ENCODE measurements at regions not wholly inside any gene's neighbourhood (a gene's known extent, or its start where the extent isn't known, plus 50 kb on each side); places are given as distances from the start of the nearest gene placed in this dataset.

DNA sequence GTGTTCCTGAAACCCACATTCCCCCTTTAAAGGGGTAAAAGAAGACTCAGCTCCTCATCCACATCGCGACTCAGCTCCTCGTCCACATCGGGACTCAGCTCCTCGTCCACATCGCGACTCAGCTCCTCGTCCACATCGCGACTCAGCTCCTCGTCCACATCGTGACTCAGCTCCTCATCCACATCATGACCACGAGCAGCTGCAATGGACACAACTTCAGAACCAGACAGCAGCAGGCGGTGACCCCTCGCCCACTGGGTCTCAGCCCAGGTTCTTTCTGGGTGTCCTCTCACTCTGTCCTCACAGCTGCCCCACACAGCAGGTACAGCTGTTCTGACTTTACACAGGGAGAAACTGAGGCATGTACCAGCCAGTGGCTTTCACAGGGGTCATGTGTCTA lies 163.5 kb upstream of the SALL3 start:
- no peak overlapping the region for H2BK15ac ChIP-seq (ENCODE audit: low read length)
- no peak overlapping the region for H3K4me3 ChIP-seq (ENCODE audit: low read length in 2 of 2)
- H3K14ac ChIP-seq (ENCODE audit: low read length), result no peak overlapping the region
- H3K9me3 ChIP-seq (replicated peaks in 1 of 2; ENCODE audit: control insufficient read depth in 2 of 2, insufficient read depth in 1 of 2, low read depth in 1 of 2, low read length in 2 of 2), result peaks cover 0 to 1% of the 10 kb centered on the region in 2 donors
- no peak for DNase-seq (ENCODE audit: low spot score)
- H2AFZ ChIP-seq (ENCODE audit: low read length), result no peak overlapping the region
- no peak overlapping the region for H2AK5ac ChIP-seq (ENCODE audit: low read depth, low read length)
- H2BK120ac ChIP-seq (ENCODE audit: low read depth, low read length), result no peak overlapping the region
- H3K4me1 ChIP-seq (ENCODE audit: control insufficient read depth in 2 of 2, insufficient read depth in 1 of 2, low read depth in 1 of 2, low read length in 2 of 2), result peaks cover 0 to 9% of the 10 kb centered on the region in 2 donors
- no peak overlapping the region for H3K27ac ChIP-seq (replicated peaks; ENCODE audit: low read length)
- no peak overlapping the region for H3K9ac ChIP-seq (ENCODE audit: low read depth, low read length, poor library complexity)
- no CpG with 5 or more reads among the region's 15 CpGs for WGBS, 2 donors (ENCODE audit: extremely low coverage in 2 of 2, insufficient read length in 2 of 2, insufficient replicate concordance in 1 of 2)
- H3K4ac ChIP-seq (ENCODE audit: low read length), result no peak overlapping the region
- no peak overlapping the region for H3K4me2 ChIP-seq (ENCODE audit: insufficient read depth, low read length, poor library complexity, severe bottlenecking)
- no peak overlapping the region for H2BK12ac ChIP-seq (ENCODE audit: low read length)
- no peak overlapping the region for H3K23ac ChIP-seq (ENCODE audit: low read depth, low read length, poor library complexity)
- H4K8ac ChIP-seq (ENCODE audit: low read depth, low read length), result no peak overlapping the region
- no peaks in the 10 kb centered on the region for H3K79me1 ChIP-seq (ENCODE audit: low read depth, low read length)
- H3K36me3 ChIP-seq (replicated peaks in 1 of 2; ENCODE audit: control insufficient read depth in 2 of 2, insufficient read depth in 2 of 2, low read length in 2 of 2), result no peaks in the 10 kb centered on the region
- no peak overlapping the region for H3K18ac ChIP-seq (ENCODE audit: low read length)
- peaks cover 0 to 35% (median 0%) of the 10 kb centered on the region in 3 experiments for H3K27me3 ChIP-seq (ENCODE audit: control insufficient read depth in 3 of 3, insufficient read depth in 3 of 3, low read depth in 1 of 3, low read length in 3 of 3)
- no peak overlapping the region for H2BK5ac ChIP-seq (ENCODE audit: low read length)
- no peak overlapping the region for H4K91ac ChIP-seq (ENCODE audit: low read depth, low read length, poor library complexity)

DNA sequence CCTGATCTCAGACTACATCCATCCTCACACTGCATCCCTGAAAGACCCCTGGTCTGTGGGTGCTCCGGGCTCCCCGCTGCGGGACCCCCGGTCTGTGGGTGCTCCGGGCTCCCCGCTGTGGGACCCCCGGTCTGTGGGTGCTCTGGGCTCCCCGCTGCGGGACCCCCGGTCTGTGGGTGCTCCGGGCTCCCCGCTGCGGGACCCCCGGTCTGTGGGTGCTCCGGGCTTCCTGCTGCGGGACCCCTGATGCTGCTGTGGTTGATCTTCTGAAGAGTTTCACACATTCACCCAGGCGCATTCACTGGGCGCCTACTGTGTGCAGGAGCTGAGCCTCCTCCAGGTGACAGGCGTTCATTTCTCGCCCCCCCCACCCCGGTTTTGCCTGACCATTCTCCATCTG lies 162.7 kb upstream of the SALL3 start:
- H3K36me3 ChIP-seq (replicated peaks in 1 of 2; ENCODE audit: control insufficient read depth in 2 of 2, insufficient read depth in 2 of 2, low read length in 2 of 2), result no peaks in the 10 kb centered on the region
- H4K91ac ChIP-seq (ENCODE audit: low read depth, low read length, poor library complexity), result no peak overlapping the region
- H3K9me3 ChIP-seq (replicated peaks in 1 of 2; ENCODE audit: control insufficient read depth in 2 of 2, insufficient read depth in 1 of 2, low read depth in 1 of 2, low read length in 2 of 2), result peaks cover 0 to 1% of the 10 kb centered on the region in 2 donors
- H3K4ac ChIP-seq (ENCODE audit: low read length), result no peak overlapping the region
- H2AK5ac ChIP-seq (ENCODE audit: low read depth, low read length), result no peak overlapping the region
- no peak overlapping the region for H3K23ac ChIP-seq (ENCODE audit: low read depth, low read length, poor library complexity)
- H2BK15ac ChIP-seq (ENCODE audit: low read length), result no peak overlapping the region
- H2BK5ac ChIP-seq (ENCODE audit: low read length), result no peak overlapping the region
- no peak overlapping the region for H3K4me3 ChIP-seq (ENCODE audit: low read length in 2 of 2)
- no peak overlapping the region for H2BK12ac ChIP-seq (ENCODE audit: low read length)
- H3K4me2 ChIP-seq (ENCODE audit: insufficient read depth, low read length, poor library complexity, severe bottlenecking), result no peak overlapping the region
- H4K8ac ChIP-seq (ENCODE audit: low read depth, low read length), result no peak overlapping the region
- no peak overlapping the region for H3K9ac ChIP-seq (ENCODE audit: low read depth, low read length, poor library complexity)
- no peak overlapping the region for H2BK120ac ChIP-seq (ENCODE audit: low read depth, low read length)
- no peak for DNase-seq (ENCODE audit: low spot score)
- no peak overlapping the region for H2AFZ ChIP-seq (ENCODE audit: low read length)
- no peaks in the 10 kb centered on the region for H3K79me1 ChIP-seq (ENCODE audit: low read depth, low read length)
- H3K18ac ChIP-seq (ENCODE audit: low read length), result no peak overlapping the region
- H3K27me3 ChIP-seq (ENCODE audit: control insufficient read depth in 3 of 3, insufficient read depth in 3 of 3, low read depth in 1 of 3, low read length in 3 of 3), result peaks cover 0 to 42% (median 0%) of the 10 kb centered on the region in 3 experiments
- no peak overlapping the region for H3K27ac ChIP-seq (replicated peaks; ENCODE audit: low read length)
- WGBS, 2 donors (ENCODE audit: extremely low coverage in 2 of 2, insufficient read length in 2 of 2, insufficient replicate concordance in 1 of 2), result no CpG with 5 or more reads among the region's 21 CpGs
- H3K4me1 ChIP-seq (ENCODE audit: control insufficient read depth in 2 of 2, insufficient read depth in 1 of 2, low read depth in 1 of 2, low read length in 2 of 2), result peaks cover 0 to 10% of the 10 kb centered on the region in 2 donors
- H3K14ac ChIP-seq (ENCODE audit: low read length), result no peak overlapping the region

DNA sequence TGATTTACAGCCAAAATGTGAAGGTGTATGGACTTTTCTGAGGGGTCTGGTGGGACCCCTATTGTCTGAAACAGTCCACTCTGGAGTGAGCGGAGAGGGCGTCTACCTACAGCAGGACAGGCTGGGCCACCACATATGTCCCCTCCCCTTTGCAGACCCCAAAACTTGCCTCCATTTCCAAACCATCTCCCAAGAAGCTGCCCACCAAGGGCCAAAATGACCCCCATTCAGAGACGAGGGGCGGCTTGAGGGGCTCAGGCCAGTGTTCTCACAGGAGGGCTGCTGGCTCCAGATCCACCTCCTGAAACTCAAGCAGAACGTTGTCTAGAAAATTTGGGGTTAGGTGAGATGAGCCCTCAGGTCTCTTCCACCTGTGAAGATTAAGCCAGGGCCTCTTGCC lies 161.1 kb upstream of the SALL3 start:
- no peak overlapping the region for H3K9ac ChIP-seq (ENCODE audit: low read depth, low read length, poor library complexity)
- no CpG with 5 or more reads among the region's 5 CpGs for WGBS, 2 donors (ENCODE audit: extremely low coverage in 2 of 2, insufficient read length in 2 of 2, insufficient replicate concordance in 1 of 2)
- H3K18ac ChIP-seq (ENCODE audit: low read length), result peak overlapping the region; percentile 21
- no peak overlapping the region for H3K27ac ChIP-seq (replicated peaks; ENCODE audit: low read length)
- no peak overlapping the region for H3K4ac ChIP-seq (ENCODE audit: low read length)
- H3K4me2 ChIP-seq (ENCODE audit: insufficient read depth, low read length, poor library complexity, severe bottlenecking), result no peak overlapping the region
- peaks cover 0 to 34% (median 0%) of the 10 kb centered on the region in 3 experiments for H3K27me3 ChIP-seq (ENCODE audit: control insufficient read depth in 3 of 3, insufficient read depth in 3 of 3, low read depth in 1 of 3, low read length in 3 of 3)
- H4K91ac ChIP-seq (ENCODE audit: low read depth, low read length, poor library complexity), result no peak overlapping the region
- DNase-seq (ENCODE audit: low spot score), result no peak
- no peak overlapping the region for H3K14ac ChIP-seq (ENCODE audit: low read length)
- H2BK15ac ChIP-seq (ENCODE audit: low read length), result no peak overlapping the region
- H3K23ac ChIP-seq (ENCODE audit: low read depth, low read length, poor library complexity), result no peak overlapping the region
- H2BK5ac ChIP-seq (ENCODE audit: low read length), result peak overlapping the region; percentile 45
- H3K4me3 ChIP-seq (ENCODE audit: low read length in 2 of 2), result no peak overlapping the region
- H3K36me3 ChIP-seq (replicated peaks in 1 of 2; ENCODE audit: control insufficient read depth in 2 of 2, insufficient read depth in 2 of 2, low read length in 2 of 2), result no peaks in the 10 kb centered on the region
- no peaks in the 10 kb centered on the region for H3K9me3 ChIP-seq (replicated peaks in 1 of 2; ENCODE audit: control insufficient read depth in 2 of 2, insufficient read depth in 1 of 2, low read depth in 1 of 2, low read length in 2 of 2)
- no peak overlapping the region for H4K8ac ChIP-seq (ENCODE audit: low read depth, low read length)
- H3K4me1 ChIP-seq (ENCODE audit: control insufficient read depth in 2 of 2, insufficient read depth in 1 of 2, low read depth in 1 of 2, low read length in 2 of 2), result peaks cover 0 to 10% of the 10 kb centered on the region in 2 donors
- H2AK5ac ChIP-seq (ENCODE audit: low read depth, low read length), result peak overlapping the region; percentile 33
- H2BK120ac ChIP-seq (ENCODE audit: low read depth, low read length), result no peak overlapping the region
- H2BK12ac ChIP-seq (ENCODE audit: low read length), result no peak overlapping the region
- H2AFZ ChIP-seq (ENCODE audit: low read length), result no peak overlapping the region
- no peaks in the 10 kb centered on the region for H3K79me1 ChIP-seq (ENCODE audit: low read depth, low read length)

DNA sequence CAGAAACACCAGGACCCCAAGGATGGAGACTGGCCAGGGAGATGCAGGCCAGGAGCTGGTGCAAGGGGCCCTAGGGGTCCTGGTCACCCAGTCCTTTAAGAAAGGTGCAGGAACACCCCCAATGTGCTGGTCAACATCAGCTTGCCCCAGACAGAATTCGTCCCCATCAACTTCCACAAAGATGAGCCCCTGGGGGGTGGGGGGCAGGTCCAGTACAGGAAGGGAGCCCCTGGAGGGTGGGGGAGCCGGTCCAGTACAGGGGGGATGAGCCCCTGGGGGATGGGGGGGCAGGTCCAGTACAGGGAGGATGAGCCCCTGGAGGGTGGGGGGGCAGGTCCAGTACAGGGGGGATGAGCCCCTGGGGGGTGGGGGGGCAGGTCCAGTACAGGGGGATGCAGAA lies 160.7 kb upstream of the SALL3 start:
- no peak overlapping the region for H2BK15ac ChIP-seq (ENCODE audit: low read length)
- DNase-seq (ENCODE audit: low spot score), result no peak
- H3K4ac ChIP-seq (ENCODE audit: low read length), result no peak overlapping the region
- peak overlapping the region; percentile 33 for H2AK5ac ChIP-seq (ENCODE audit: low read depth, low read length)
- WGBS, 2 donors (ENCODE audit: extremely low coverage in 2 of 2, insufficient read length in 2 of 2, insufficient replicate concordance in 1 of 2), result no CpG with 5 or more reads among the region's 2 CpGs
- H3K4me3 ChIP-seq (ENCODE audit: low read length in 2 of 2), result no peak overlapping the region
- no peak overlapping the region for H4K91ac ChIP-seq (ENCODE audit: low read depth, low read length, poor library complexity)
- no peak overlapping the region for H4K8ac ChIP-seq (ENCODE audit: low read depth, low read length)
- H2BK12ac ChIP-seq (ENCODE audit: low read length), result no peak overlapping the region
- peaks cover 0 to 30% (median 0%) of the 10 kb centered on the region in 3 experiments for H3K27me3 ChIP-seq (ENCODE audit: control insufficient read depth in 3 of 3, insufficient read depth in 3 of 3, low read depth in 1 of 3, low read length in 3 of 3)
- H3K27ac ChIP-seq (replicated peaks; ENCODE audit: low read length), result no peak overlapping the region
- H3K14ac ChIP-seq (ENCODE audit: low read length), result no peak overlapping the region
- H2BK5ac ChIP-seq (ENCODE audit: low read length), result peak overlapping the region; percentile 45
- H3K9ac ChIP-seq (ENCODE audit: low read depth, low read length, poor library complexity), result no peak overlapping the region
- H3K36me3 ChIP-seq (replicated peaks in 1 of 2; ENCODE audit: control insufficient read depth in 2 of 2, insufficient read depth in 2 of 2, low read length in 2 of 2), result no peaks in the 10 kb centered on the region
- peaks cover 0 to 10% of the 10 kb centered on the region in 2 donors for H3K4me1 ChIP-seq (ENCODE audit: control insufficient read depth in 2 of 2, insufficient read depth in 1 of 2, low read depth in 1 of 2, low read length in 2 of 2)
- no peak overlapping the region for H3K23ac ChIP-seq (ENCODE audit: low read depth, low read length, poor library complexity)
- H3K4me2 ChIP-seq (ENCODE audit: insufficient read depth, low read length, poor library complexity, severe bottlenecking), result no peak overlapping the region
- H3K79me1 ChIP-seq (ENCODE audit: low read depth, low read length), result no peaks in the 10 kb centered on the region
- no peak overlapping the region for H2AFZ ChIP-seq (ENCODE audit: low read length)
- H3K9me3 ChIP-seq (replicated peaks in 1 of 2; ENCODE audit: control insufficient read depth in 2 of 2, insufficient read depth in 1 of 2, low read depth in 1 of 2, low read length in 2 of 2), result no peaks in the 10 kb centered on the region
- H3K18ac ChIP-seq (ENCODE audit: low read length), result no peak overlapping the region
- H2BK120ac ChIP-seq (ENCODE audit: low read depth, low read length), result no peak overlapping the region

Measured in neuronal stem cell (in vitro differentiated cells).